LNCAP (cell line): ENCODE measurements at regions not wholly inside any gene's neighbourhood (a gene's known extent, or its start where the extent isn't known, plus 50 kb on each side); places are given as distances from the start of the nearest gene placed in this dataset.

ENCODE experiments used
- CTCF ChIP-seq: fragments of 450-650 bp; IDR thresholded peaks from 2 replicates; pipeline ENCODE4 v1.5.1; 2017; ENCODE audit warnings: mild to moderate bottlenecking

GRCh38 chr20:57809149-57809548 lies 99.3 kb upstream of the PMEPA1 start:
- no peak for TF ChIP-seq CTCF

GRCh38 chr20:57808264-57809070 lies 98.7 kb upstream of the PMEPA1 start:
- TF ChIP-seq CTCF = no peak

- no peak for TF ChIP-seq CTCF
These were observed 97.8 kb upstream of the PMEPA1 start for GRCh38 chr20:57807401-57808263.

GRCh38 chr20:57806975-57807374 lies 97.2 kb upstream of the PMEPA1 start:
- TF ChIP-seq CTCF = no peak

GRCh38 chr20:57806476-57806875 lies 96.7 kb upstream of the PMEPA1 start:
- TF ChIP-seq CTCF = no peak

GRCh38 chr20:57805747-57806146 lies 95.9 kb upstream of the PMEPA1 start:
- TF ChIP-seq CTCF = no peak

- no peak for TF ChIP-seq CTCF
These were observed 94.8 kb upstream of the PMEPA1 start for GRCh38 chr20:57804470-57805250.
